RWPE1 (cell line): ENCODE measurements at regions not wholly inside any gene's neighbourhood (a gene's known extent, or its start where the extent isn't known, plus 50 kb on each side); places are given as distances from the start of the nearest gene placed in this dataset.
A peak's percentile ranks its signal among the peaks of the same experiment; 100 is the strongest.

ENCODE experiments used
- CTCF ChIA-PET: fragments of 350-600 bp; sonication (Branson Sonifier 250); formaldehyde crosslinking; extraction: SDS; loops from one replicate; lab custom pipeline; 2021; lab: Yijun Ruan, JAX
- POLR2A ChIA-PET: fragments of 400-600 bp; formaldehyde crosslinking; extraction: SDS; loops from one replicate; lab custom pipeline; 2020; ENCODE audit warnings: antibody characterized with exemption; ENCODE audit not compliant: low non-redundant PET; lab: Yijun Ruan, JAX
- DNase-seq: peaks from one replicate; pipeline ENCODE4 v3.0.0; 2012; ENCODE audit warnings: low spot score
- H3K27ac ChIP-seq: fragments of 450-650 bp; 2 replicates; pipeline ENCODE4 v1.5.1; 2017
- TF ChIP-seq, protein P1 (sequence below): fragments of 450-650 bp; conservative IDR thresholded peaks from 2 replicates; pipeline ENCODE4 v1.5.1; 2017; ENCODE audit warnings: low read depth, mild to moderate bottlenecking

DNA sequence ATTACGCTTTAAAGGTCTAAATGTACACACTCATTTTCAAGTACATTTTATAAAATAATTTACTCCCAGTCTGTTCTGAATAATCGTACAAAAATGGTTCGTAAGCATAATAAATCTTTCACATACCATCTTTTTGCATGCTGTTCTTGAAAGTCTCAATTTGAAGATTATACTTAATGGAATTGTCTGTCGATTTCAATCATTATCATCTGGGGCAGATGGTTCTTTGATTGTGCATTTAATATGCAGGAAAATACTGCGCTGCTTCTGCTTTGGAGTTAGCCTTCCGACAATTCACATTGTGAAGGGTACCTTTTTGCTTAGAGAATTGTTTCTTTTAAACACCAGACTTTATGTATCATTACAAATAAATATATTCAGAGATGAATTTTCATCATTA, 262.8 kb downstream of the ABCC12 start:
- CTCF ChIA-PET, result no interaction called here
- TF ChIP-seq, protein P1, sequence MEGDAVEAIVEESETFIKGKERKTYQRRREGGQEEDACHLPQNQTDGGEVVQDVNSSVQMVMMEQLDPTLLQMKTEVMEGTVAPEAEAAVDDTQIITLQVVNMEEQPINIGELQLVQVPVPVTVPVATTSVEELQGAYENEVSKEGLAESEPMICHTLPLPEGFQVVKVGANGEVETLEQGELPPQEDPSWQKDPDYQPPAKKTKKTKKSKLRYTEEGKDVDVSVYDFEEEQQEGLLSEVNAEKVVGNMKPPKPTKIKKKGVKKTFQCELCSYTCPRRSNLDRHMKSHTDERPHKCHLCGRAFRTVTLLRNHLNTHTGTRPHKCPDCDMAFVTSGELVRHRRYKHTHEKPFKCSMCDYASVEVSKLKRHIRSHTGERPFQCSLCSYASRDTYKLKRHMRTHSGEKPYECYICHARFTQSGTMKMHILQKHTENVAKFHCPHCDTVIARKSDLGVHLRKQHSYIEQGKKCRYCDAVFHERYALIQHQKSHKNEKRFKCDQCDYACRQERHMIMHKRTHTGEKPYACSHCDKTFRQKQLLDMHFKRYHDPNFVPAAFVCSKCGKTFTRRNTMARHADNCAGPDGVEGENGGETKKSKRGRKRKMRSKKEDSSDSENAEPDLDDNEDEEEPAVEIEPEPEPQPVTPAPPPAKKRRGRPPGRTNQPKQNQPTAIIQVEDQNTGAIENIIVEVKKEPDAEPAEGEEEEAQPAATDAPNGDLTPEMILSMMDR, result no peak

DNA sequence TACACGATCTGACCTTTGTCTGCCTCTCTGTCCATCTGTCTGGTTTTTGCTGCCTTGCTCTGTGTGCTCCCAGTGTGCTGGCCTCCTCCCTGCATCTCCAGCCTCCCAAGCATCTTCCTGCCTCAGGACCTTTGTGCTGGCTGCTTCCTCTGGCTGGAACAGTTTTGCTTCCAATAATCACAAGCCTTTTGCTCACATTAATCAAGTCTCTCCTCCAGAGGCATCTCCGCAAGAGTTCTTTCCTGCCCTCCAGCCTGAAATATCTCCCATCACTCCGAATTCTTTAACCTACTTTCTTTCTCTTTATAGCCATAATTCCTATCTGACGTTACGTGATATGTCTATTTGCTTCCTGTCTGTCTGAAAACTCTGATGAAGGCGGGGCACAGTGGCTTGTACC, 267.1 kb downstream of the ABCC12 start:
- no peak for DNase-seq
- H3K27ac ChIP-seq, result no peak overlapping the region
- POLR2A ChIA-PET, result no interaction called here
- CTCF ChIA-PET, result no interaction called here
- TF ChIP-seq, protein P1, result no peak

More for the DNA sequence above, 262.8 kb downstream of the ABCC12 start:
- no peak for DNase-seq
- POLR2A ChIA-PET, result interaction anchor here (0.6 kb wide), 1 partner anchor 171 kb away, joined by 10 read pairs; no protein-coding TSS in a partner anchor
- H3K27ac ChIP-seq, result no peak overlapping the region

DNA sequence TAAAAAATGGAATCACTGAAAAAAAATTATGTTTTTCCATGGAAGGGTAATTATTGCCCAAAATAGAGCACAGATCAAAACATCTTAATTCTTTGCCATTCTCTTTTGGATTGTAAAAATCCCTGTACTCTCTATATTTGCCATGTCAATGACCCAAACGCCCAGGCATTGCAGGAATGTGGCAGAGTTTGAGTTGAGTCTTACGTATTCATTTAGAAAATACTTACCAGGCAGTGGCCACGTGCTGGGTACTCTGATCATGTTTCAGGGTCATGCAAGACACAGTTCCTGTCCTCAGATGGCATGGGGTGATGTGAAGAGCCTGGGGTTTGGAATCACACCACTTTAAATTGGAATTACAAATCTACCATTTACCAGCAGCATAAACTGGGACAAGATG, 267.7 kb downstream of the ABCC12 start:
- CTCF ChIA-PET, result no interaction called here
- DNase-seq, result peak; percentile 58
- POLR2A ChIA-PET, result no interaction called here
- H3K27ac ChIP-seq, result no peak overlapping the region
- TF ChIP-seq, protein P1, result no peak

DNA sequence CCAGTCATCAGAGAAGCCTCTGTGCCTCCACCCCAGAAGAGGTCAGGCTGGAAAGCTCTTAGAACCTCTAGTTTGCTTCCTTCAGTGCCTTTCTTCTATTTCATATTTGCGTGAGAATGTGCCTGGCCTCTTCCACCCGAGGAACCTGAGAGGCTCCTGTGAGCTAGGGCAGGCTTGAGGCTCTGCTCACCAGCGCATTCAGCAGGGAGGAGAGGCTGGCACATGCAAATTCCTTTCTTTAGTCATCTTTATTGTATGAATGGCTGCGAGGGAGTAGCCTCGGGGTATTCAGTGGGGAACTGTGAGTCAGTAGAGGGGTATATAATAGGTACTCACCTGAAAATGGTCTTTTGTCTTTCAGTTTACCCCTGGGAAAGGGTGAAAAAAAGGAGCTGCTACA, 268.3 kb downstream of the ABCC12 start:
- CTCF ChIA-PET, result interaction anchor here (0.6 kb wide), 1 partner anchor 14 kb away, joined by 3 read pairs; no protein-coding TSS in a partner anchor
- POLR2A ChIA-PET, result no interaction called here
- TF ChIP-seq, protein P1, result no peak
- peak; percentile 74 for DNase-seq
- no peak overlapping the region for H3K27ac ChIP-seq

DNA sequence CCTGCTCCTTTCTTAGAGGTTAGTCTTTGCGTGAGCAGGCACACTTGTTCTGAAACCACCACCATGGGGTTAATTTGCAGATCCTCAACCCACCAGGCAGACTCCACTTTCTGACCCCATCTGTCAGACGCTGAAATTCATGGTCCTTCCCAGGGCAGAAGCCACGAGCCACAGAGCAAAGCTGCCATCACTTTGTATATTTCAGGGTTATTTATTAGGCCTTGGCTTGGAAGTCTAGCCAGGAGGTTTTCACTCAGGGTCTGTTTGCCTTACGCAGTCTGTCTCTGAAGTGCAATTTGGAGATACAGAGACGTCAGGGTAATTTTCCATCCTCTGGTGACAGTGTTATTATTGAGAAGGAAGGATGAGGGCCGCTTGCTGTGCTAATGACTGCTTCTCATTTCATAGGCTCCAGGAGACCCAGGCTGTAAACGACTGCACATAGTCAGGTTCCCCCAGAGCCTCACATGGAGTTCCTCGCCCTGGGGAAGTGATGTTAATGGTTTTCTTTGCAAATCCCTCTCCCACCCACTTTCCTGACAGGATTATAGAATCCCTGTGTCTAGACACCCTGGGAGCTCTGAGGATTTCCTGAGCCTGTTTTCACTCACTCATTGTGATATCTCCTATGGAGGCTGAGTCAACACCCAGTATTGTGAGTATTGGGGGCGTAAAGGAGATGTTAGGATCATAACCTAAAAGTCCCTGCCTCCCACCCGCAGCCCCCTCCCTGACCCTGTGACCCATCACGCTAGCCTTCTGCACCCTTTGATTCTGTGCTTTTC, 269.0 kb downstream of the ABCC12 start:
- no peak for DNase-seq
- H3K27ac ChIP-seq, result no peak overlapping the region
- CTCF ChIA-PET, result interaction anchor here (0.6 kb wide), 1 partner anchor 14 kb away, joined by 3 read pairs; no protein-coding TSS in a partner anchor
- TF ChIP-seq, protein P1, result no peak
- POLR2A ChIA-PET, result no interaction called here

DNA sequence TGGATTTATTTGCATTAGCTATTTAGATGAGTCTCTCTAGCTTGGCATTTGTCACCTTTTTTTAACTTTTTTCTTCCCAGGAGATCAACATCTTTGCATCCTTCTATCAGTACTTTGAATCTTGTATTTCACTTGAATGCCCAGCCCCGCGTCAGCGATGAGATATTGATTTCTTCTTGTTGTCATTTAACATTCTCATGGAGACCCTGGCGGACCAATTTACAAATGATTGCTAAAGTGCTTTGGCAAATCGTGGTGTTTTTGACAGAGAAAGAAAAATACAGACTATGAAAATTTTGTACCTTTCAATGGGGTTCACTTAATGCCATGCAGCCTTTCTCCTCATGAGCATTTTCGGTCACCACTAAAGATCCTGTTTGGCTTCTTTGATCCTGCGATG, 269.7 kb downstream of the ABCC12 start:
- DNase-seq, result no peak
- TF ChIP-seq, protein P1, result no peak
- no peak overlapping the region for H3K27ac ChIP-seq
- POLR2A ChIA-PET, result no interaction called here
- CTCF ChIA-PET, result interaction anchor here (0.7 kb wide), 1 partner anchor 202 kb away, joined by 4 read pairs; no protein-coding TSS in a partner anchor
